GM18511 (cell line): ENCODE measurements at regions not wholly inside any gene's neighbourhood (a gene's known extent, or its start where the extent isn't known, plus 50 kb on each side); places are given as distances from the start of the nearest gene placed in this dataset.
"Not testable (repeated sequence)": the region's sequence is repeated elsewhere in the genome, so short reads cannot be mapped to it uniquely, and the experiment has no call there.

ENCODE experiments used
- ATAC-seq: cut with Tn5 transposase; IDR thresholded peaks from one replicate; pipeline ENCODE4 v1.9.1; 2021; ENCODE audit warnings: mild to moderate bottlenecking, moderate library complexity; ENCODE audit not compliant: unreplicated experiment

DNA sequence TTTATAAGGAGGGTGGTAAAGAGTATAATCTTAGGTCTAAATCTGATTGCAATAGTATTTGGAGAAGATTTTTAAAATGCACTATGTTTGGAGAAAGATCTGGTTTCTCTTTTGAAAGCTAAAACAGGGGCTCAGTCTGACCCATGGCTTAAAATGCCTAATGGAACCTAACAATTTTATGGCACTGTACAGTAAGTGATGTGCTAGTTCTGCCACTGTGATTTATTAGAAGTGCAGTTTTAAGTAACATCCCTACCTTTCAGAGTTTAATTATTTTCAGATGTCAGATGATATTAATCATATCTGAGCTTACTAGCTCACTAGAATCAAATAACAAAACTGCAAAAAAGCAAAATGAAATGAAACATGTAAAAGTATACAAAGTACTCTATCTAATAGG lies 514.7 kb upstream of the KCND2 start:
- no peak for ATAC-seq

DNA sequence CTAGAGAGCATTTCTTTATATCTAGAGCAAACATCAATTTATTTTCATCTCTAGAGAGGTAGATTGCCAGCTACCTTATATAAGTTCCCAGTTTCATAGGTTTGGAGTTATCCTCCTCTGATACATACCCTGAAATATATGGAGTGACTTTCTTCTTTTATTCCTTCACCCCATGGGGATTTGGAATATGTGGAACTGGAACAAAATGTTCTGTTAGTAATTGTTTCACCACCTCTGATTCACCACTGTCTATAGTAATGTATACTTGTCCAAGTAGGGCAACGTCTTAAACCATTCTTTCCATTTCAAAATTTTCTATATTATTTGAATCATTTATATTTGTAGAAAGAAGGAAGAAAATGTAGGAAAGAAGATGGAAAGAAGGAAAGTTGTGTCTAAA lies 511.2 kb upstream of the KCND2 start:
- ATAC-seq, result no peak

DNA sequence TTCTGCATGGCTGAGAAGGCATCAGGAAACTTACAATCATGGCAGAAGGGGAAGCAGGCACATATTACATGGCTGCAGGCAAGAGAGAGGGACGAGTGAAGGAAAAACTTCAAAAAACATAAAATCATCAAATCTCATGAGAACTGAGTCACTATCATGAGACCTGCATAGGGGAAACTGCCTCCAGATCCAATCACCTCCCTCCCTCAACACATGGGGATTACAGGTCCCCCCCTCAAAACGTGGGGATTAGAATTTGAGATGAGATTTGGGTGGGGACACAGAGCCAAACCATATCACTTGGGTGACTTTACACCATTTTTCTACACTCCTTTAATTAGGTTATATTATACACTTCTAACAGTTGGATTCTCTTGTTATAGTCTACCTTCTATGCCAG lies 490.7 kb upstream of the KCND2 start:
- ATAC-seq, result no peak

DNA sequence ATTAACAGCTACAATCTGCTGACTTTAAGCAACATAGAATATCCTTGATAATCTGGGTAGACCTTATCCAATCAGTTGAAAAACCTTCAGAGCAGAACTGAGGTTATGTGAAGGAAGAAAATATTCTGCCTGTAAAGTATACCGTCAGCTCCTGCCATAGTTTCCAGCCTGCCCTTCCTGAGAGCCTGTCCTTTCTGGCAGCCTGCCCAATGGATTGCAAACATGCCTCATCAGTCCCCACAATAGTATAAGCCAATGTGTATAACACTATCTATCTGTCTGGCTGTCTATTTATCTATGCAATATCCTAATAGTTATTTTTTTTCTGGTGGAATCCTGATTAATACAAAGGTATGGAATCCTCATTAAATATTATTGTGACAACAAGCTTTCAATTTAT lies 489.2 kb upstream of the KCND2 start:
- no peak for ATAC-seq

DNA sequence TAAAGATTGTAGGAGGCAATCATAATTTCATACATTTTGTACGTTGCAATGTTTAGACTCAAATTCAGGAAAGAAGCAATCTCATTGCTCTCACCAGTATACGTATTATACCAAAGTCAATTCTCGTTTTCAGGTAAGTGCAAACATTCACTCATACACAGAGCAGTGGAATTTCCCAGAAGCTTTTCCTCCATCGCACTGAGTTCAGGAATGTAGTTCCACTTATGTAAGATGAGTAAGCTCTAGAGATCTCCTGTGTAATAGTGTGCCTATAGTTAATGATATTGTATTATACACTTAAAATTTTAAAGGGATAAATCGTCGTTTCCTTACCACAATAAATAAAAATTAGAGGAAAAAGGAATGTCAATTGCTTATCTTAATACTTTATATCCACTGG lies 470.8 kb upstream of the KCND2 start:
- ATAC-seq, result no peak

DNA sequence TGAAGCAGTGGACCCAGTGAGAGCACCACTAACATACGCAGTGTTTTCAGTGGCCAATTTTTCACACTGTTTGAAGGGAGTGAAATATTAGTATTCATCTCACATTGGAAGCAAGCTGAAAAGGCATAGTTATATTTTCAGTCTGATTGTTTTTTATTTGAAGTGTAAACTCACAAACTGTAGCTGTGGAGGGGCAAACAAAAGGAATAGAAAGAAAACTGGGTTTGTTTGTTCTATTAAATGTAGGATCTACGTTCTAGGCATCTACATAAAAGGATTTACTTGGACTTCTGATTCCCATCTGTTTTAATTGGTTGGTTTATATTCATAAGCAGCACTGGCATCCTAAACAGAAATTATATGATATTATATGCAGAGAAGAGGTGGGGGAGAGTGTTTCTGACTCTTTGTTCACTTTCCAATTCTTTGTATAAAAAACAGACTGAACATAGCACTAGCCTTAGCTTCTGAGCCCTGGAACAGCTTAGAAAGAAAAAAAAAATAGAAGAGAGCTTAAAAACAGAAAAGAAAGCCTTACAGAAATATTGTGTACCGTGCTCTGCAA lies 447.8 kb upstream of the KCND2 start:
- ATAC-seq, result no peak

DNA sequence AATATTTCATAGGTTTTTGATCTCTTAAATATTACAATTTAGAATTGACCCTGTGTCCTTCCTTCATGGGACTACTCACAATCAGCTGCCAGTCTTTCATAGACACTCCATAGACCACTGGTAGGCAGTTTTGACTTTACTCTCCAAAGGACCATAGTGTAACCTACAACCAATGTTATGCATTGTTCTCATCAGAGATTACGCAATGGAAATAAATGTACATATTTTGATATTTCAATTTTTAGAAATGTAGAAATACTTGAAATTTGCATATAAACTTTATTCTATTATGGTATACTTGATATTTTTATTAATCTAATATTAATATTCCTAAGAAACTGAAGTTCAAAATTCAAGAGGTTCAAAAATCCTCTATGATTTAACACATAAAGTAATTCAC lies 446.4 kb upstream of the KCND2 start:
- ATAC-seq, result no peak

DNA sequence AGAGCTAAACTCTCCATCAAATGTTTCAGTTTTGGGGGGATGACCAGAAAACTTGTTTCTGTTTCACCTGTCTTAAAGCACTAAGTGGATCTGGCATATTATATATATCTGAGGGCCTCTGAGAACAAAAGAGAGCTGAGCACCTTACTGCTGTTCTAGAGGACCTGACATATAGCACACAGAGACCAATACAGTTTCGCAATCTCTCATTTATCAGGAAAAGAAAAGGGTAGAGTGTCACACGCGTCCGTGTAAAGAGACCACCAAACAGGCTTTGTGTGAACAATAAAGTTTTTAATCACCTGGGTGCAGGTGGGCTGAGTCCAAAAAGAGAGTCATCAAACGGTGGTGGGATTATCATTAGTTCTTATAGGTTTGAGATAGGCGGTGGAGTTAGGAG lies 434.5 kb upstream of the KCND2 start:
- ATAC-seq, result no peak

DNA sequence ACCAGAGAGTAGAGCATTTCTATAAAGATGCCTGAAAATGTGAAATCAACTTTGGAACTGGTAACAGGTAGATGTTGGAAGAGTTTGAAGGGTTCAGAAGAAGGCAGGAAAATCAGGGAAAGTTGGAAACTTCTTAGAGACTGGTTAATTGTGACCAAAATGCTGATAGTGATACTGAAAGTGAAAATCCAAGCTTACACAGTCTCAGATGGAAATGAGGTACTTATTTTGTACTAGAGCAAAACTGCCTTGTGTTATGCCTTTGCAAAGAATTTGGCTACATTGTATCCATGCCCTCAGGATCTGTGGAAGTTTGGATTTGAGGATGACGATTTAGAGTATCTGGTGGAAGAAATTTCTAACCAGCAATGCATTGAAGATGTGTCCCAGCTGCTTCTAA lies 430.6 kb upstream of the KCND2 start:
- peak; percentile 52 for ATAC-seq

DNA sequence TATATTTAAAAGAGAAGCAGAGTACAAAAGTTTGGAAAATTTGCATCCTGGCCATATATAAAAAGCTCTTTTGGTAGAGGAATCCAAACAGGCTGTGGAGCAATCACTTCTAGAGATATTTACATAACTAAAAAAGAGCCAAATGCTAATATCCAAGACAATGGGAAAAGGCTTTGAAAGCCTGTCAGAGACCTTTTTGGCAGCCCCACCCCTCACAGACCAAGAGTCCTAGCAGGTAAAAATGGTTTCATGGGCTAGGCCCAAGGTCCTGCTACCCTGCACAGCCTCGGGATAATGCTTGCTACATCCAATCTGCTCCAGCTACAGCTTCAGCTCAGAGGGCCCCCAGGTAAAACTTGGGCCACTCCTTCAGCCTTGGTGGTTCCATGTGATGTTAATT lies 430.2 kb upstream of the KCND2 start:
- ATAC-seq, result no peak

DNA sequence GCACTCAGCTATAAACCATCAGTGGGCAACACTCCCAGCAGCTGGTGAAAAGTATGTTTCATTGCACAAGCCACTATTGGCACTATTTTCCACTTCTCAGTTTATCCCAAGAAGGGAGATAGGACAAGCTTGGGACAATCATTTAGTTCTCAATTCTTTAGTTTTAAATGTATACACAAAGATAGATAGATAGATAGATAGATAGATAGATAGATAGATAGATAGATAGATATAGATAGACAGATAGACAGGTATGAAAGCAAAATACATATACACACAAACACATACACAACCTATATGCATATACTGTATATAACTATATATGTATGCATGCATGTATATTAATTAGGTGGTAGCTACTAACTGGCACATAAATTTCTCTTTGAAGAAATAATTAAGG lies 411.6 kb upstream of the KCND2 start:
- ATAC-seq, result no peak

DNA sequence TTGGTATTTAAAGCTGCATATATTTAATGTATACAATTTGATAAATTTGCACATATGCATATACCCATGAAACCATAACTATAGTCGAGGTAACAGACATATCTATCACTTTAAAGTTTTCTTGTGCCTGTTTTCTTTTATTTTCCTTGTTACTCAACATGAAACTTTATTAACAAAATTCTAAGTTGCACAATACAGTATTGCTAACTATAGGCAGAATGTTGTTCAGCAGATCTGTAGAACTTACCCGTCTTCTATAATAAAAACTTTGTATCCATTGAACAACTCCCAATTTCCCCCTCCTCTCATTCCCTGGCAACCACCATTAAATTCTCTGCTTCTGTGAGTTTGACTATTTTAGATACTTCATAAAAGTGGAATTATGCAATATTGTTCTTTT lies 404.6 kb upstream of the KCND2 start:
- ATAC-seq, result no peak

DNA sequence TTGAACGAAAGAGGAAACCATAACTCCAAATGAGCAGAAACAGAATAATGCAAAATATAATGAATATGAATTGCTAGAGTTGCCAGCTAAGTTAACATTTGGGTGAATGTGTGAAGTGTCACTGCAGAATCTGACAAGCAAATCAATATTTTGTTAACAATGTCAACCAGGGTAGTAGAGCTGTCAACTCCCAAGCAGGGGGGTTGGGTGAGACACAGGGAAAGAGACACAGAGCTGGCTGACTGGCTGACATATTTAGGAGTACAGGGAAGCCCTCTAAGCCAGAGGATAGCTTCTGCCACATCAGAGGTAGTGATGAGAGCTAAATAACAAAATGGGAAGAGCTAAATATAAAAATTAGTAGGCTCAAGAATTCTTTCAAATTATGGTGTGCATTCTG lies 393.1 kb upstream of the KCND2 start:
- no peak for ATAC-seq

DNA sequence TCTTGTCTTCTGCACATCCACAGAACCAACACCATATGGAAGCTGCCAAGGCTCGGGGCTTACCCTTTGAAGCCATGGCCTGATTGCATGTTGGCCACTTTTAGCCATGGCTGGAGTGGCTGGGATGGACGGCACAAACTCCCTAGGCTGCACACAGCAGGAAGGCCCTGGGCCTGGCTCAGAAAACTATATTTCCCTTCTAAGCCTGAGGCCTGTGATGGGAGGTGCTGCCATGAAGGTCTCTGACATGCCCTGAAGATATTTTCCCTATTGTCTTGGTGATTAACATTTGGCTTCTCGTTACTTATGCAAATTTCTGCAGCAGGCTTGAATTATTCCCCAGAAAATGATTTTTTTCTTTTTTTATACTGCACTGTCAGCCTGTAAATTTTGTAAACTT lies 387.0 kb upstream of the KCND2 start:
- ATAC-seq, result no peak

DNA sequence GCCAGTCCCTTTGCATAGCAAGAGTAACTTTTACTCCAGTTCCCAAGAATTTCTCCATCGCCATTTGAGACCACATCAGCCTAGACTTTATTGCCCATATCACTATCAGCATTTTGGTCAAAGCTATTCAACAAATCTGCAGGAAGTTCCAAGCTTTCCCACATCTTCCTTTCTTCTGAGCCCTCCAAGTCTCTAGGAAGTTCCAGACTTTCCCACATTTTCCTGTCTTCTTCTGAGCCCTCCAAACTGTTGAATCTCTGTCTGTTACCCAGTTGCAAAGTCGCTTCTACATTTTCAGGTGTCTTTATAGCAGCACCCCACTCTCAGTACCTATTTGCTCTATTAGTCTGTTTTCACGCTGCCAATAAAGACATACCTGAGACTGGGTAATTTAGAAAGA lies 386.4 kb upstream of the KCND2 start:
- not testable (repeated sequence) for ATAC-seq

DNA sequence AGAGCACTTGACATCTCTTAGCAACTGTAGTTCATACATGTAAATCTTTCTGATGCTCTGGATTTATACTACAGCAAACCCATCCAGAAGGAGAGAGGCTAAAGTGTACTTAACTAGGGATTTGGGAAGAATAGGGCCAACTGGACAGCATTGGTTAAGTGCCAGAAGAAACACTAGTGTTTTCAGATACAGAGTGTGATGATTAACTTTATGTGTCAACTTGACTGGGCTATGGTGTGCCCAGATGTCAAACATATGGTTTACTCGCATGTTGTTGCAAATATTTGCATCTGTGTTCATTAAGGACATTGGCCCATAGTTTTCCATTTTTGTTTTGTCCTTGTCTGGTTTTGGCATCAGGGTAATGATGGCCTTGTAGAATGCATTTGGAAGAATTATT lies 384.7 kb upstream of the KCND2 start:
- ATAC-seq, result no peak

DNA sequence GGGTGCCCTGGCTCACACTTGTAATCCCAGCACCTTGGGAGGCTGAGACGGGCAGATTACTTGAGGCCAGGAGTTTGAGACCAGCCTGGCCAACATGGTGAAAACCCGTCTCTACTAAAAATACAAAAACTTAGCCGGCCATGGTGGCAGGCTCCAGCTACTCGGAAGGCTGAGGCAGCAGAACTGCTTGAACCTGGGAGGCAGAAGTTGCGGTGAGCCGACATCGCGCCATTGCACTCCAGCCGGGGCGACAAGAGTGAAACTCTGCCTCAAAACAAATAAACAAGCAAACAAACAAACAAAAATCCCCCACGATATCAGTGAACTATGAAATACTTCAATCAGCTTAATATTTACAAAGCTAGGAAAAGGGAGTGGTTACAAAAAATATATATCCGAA lies 382.3 kb upstream of the KCND2 start:
- no peak for ATAC-seq

DNA sequence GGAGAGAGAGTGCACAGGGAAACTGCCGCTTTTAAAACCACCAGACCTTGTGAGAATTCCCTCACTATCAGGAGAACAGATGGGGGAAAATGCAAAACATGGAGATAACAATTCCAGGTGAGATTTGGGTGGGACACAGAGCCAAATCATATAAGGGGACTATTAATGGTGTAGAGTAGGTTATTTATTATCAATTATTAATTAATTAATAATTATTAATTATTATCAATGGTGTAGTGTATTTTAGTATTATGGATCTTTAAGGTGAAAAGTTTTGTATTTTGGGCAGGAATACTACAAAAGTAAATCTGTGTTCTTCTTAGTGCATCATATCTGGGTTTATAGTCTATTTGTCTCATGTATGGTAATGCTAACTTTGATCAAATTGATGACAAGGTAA lies 377.7 kb upstream of the KCND2 start:
- ATAC-seq, result no peak

DNA sequence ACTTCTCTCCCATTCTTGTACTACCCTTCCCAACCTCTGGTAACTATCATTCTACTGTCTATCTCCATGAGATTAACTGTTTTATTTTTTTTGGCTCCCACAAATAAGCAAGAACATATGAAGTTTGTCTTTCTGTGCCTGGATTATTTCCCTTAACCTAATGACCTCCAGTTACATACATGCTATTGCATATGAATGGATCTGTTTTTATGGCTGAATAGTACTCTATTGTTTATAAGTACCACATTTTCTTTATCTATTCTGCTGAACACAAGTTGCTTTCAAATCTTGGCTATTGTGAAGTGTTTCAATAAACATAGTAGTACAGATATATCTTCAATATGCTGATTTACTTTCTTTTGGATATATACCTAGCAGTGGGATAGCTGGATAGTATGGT lies 376.6 kb upstream of the KCND2 start:
- no peak for ATAC-seq

DNA sequence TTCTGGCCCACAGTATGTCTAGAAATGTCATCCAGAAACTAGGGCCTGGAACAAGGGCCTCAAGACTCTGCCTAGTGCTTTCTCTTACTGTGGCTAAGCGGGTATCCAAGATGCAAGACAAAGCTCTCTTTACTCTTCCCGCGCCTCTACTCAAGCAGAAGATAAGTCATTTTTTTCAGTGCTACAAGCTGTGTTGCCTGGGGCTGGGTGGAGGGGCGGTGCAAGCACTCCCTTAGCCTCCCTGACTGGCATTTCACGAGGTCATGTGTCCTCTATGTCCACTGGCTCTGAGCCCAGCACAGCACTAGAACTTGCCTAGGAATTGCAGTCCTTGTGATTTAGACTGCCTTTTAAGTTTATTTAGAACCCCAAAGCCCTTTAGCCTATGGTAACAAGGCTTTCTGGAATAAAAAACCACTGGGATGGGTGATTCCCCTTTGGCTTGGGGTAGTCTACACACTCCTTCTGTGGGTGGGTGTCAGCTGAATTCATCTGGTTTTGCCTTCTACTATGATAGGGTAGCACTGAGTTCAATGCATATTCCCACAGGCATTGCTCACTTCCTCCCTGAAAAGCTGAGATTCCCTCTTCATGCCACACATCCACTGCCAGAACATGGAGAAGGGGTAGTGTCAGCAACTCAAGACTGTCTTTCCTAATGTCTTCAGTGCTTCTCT lies 371.8 kb upstream of the KCND2 start:
- no peak for ATAC-seq

DNA sequence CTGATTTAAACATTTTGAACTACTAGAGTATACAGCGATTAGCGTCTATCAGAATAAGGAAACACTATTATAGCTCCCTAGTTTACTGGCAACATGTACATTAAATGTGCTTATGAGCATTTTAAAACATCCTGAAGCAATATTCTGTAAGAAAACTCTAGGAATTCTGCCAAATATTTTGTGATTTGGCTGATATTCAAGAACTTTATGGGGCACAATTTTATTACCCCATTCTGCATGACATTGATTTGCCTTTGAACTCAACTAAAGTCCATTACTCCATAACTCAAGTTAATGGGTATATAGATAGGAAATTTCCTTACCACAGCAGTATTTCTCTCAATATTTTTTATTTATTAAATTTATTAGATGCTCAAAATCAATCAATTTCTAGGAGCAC lies 369.9 kb upstream of the KCND2 start:
- ATAC-seq, result no peak

DNA sequence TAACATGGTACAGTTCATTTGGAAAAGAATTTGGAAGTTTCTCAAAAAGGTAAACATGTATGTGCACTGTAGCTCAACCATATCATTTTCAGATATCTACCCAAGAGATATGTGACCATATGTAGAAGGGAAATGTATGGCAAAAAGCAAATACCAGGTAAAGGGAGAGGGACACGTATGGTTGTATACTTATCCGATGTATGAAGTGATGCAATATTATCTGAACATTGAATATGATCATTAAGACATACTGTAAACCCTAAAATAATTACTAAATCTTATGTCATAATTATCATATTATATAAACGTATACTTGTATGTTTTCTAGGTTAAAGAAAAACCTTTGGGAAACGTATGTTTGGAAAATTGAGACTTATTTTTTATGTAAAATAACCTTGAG lies 367.5 kb upstream of the KCND2 start:
- ATAC-seq, result no peak

DNA sequence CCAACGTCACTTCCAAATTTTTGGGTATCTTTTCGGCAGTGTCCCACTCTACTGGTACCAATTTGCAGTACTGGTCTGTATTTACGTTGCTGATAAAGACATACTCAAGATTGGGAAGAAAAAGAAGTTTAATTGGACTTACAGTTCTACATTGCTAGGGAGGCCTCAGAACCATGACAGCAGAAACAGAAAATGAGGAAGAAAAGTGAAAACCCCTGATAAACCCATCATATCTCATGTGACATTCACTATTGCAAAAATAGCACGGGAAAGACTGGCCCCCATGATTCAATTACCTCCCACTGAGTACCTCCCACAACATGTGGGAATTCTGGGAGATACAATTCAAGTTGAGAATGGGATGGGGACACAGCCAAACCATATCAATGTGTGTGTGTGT lies 364.0 kb upstream of the KCND2 start:
- no peak for ATAC-seq
